Renal pelvis (tissue), 1 donor: ENCODE measurements at regions not wholly inside any gene's neighbourhood (a gene's known extent, or its start where the extent isn't known, plus 50 kb on each side); places are given as distances from the start of the nearest gene placed in this dataset.
"Not testable (repeated sequence)": the region's sequence is repeated elsewhere in the genome, so short reads cannot be mapped to it uniquely, and the experiment has no call there.

Experiments used
- DNase-seq: peaks from one replicate; pipeline ENCODE4 v3.0.0-alpha.2; 2013

- no peak for DNase-seq
Observed at GRCh38 chr5:135179308-135179980, 145.4 kb upstream of the PITX1 start.

GRCh38 chr5:135178476-135179155 lies 144.6 kb upstream of the PITX1 start:
- no peak for DNase-seq

- no peak for DNase-seq
Observed at GRCh38 chr5:135177591-135177990, 143.6 kb upstream of the PITX1 start.

GRCh38 chr5:135176991-135177390 lies 143.0 kb upstream of the PITX1 start:
- DNase-seq: no peak

GRCh38 chr5:135174315-135175096 lies 140.5 kb upstream of the PITX1 start:
- DNase-seq: no peak

GRCh38 chr5:135173662-135174290 lies 139.7 kb upstream of the PITX1 start:
- DNase-seq: no peak

GRCh38 chr5:135172718-135173117 lies 138.7 kb upstream of the PITX1 start:
- no peak for DNase-seq

GRCh38 chr5:135171336-135171735 lies 137.3 kb upstream of the PITX1 start:
- no peak for DNase-seq

- DNase-seq: no peak
Observed at GRCh38 chr5:135170500-135170899, 136.5 kb upstream of the PITX1 start.

GRCh38 chr5:135169753-135170152 lies 135.7 kb upstream of the PITX1 start:
- no peak for DNase-seq

GRCh38 chr5:135167634-135168033 lies 133.6 kb upstream of the PITX1 start:
- no peak for DNase-seq

- DNase-seq: not testable (repeated sequence)
Observed at GRCh38 chr5:135164873-135165614, 131.0 kb upstream of the PITX1 start.

- no peak for DNase-seq
Observed at GRCh38 chr5:135163964-135164363, 129.9 kb upstream of the PITX1 start.

- no peak for DNase-seq
Observed at GRCh38 chr5:135163391-135163790, 129.4 kb upstream of the PITX1 start.

GRCh38 chr5:135162661-135163265 lies 128.7 kb upstream of the PITX1 start:
- no peak for DNase-seq

- DNase-seq: no peak
Observed at GRCh38 chr5:135161221-135161620, 127.2 kb upstream of the PITX1 start.

GRCh38 chr5:135160036-135160675 lies 126.1 kb upstream of the PITX1 start:
- no peak for DNase-seq

GRCh38 chr5:135159626-135160025 lies 125.6 kb upstream of the PITX1 start:
- no peak for DNase-seq

- DNase-seq: no peak
Observed at GRCh38 chr5:135158982-135159381, 125.0 kb upstream of the PITX1 start.

GRCh38 chr5:135158314-135158697 lies 124.3 kb upstream of the PITX1 start:
- DNase-seq: no peak
